Upper lobe of left lung (tissue), 4 donors: ENCODE measurements at regions not wholly inside any gene's neighbourhood (a gene's known extent, or its start where the extent isn't known, plus 50 kb on each side); places are given as distances from the start of the nearest gene placed in this dataset.

Source experiments
- CTCF ChIP-seq, 6 experiments: fragments of 450-650 bp in 4 of 6; fragments of 200-600 bp in 2 of 6; sonication (generic) in 2 of 6; IDR thresholded peaks; one replicate each; pipeline ENCODE4 v1.5.1; 2016 to 2019; ENCODE audit warnings: antibody characterized with exemption in 6 of 6
- EP300 ChIP-seq, 4 donors: sonication (generic); formaldehyde crosslinking; IDR thresholded peaks; one replicate each; pipeline ENCODE4 v1.5.1; 2017; ENCODE audit warnings: antibody characterized with exemption in 4 of 4, control low read depth in 2 of 4
- POLR2AphosphoS5 ChIP-seq, 2 donors: sonication (generic); formaldehyde crosslinking; IDR thresholded peaks; one replicate each; pipeline ENCODE4 v1.5.1; 2017; ENCODE audit warnings: antibody characterized with exemption in 2 of 2

- no peak for TF ChIP-seq CTCF (IDR thresholded peaks at IDR 0.05)
- TF ChIP-seq POLR2AphosphoS5 (IDR thresholded peaks at IDR 0.05), result no peak
- no peak for TF ChIP-seq EP300 (IDR thresholded peaks at IDR 0.05)
These were observed 241.4 kb upstream of the POTED start for GRCh38 chr21:13368200-13368599.
